SK-N-SH (cell line): ENCODE measurements at regions not wholly inside any gene's neighbourhood (a gene's known extent, or its start where the extent isn't known, plus 50 kb on each side); places are given as distances from the start of the nearest gene placed in this dataset.

Experiments used
- CTCF ChIA-PET: fragments of 300-600, 350-600 bp; formaldehyde crosslinking; extraction: SDS; loops from one replicate; lab custom pipeline; 2021; lab: Yijun Ruan, JAX
- POLR2A ChIA-PET: fragments of 350-600 bp; sonication (Branson Sonifier 250); formaldehyde crosslinking; extraction: SDS; loops from one replicate; lab custom pipeline; 2020; ENCODE audit warnings: antibody characterized with exemption, inconsistent platforms; lab: Yijun Ruan, JAX
- DNase-seq: peaks from one replicate; pipeline ENCODE4 v3.0.0; 2012
- H2AFZ ChIP-seq: fragments of 200-600 bp; sonication (generic); 2 replicates; pipeline ENCODE4 v1.8.1; 2016; ENCODE audit warnings: antibody characterized with exemption, mild to moderate bottlenecking, low read depth
- H3F3A ChIP-seq: fragments of 200-600 bp; sonication (generic); replicated peaks from 2 replicates; pipeline ENCODE3; 2016; ENCODE audit warnings: antibody characterized with exemption, mild to moderate bottlenecking; ENCODE audit not compliant: insufficient read depth
- H3K27ac ChIP-seq, 2 experiments: fragments of 200-500 bp in 1 of 2; fragments of 200-600 bp in 1 of 2; sonication (Bioruptor generic) in 1 of 2; sonication (generic), shearing (Covaris generic) in 1 of 2; 2 replicates each; pipeline versions ENCODE4 v1.5.1 to v1.6.1; 2014 to 2016; ENCODE audit warnings: low read depth in 2 of 2, inconsistent platforms in 1 of 2, low read length in 1 of 2, mild to moderate bottlenecking in 1 of 2, mixed read lengths in 1 of 2
- H3K27me3 ChIP-seq: fragments of 200-600 bp; sonication (generic), shearing (Covaris generic); 2 replicates; pipeline ENCODE4 v1.6.1; 2016; ENCODE audit warnings: mixed run types; ENCODE audit not compliant: insufficient read depth
- H3K36me3 ChIP-seq, 2 experiments: fragments of 200-500 bp in 1 of 2; fragments of 200-600 bp in 1 of 2; sonication (Bioruptor generic) in 1 of 2; sonication (generic) in 1 of 2; replicated peaks in 1 of 2; 2 replicates each; pipeline versions ENCODE3 to v1.5.1; 2014 to 2016; ENCODE audit warnings: low read length in 1 of 2, mild to moderate bottlenecking in 1 of 2; ENCODE audit not compliant: insufficient read depth in 2 of 2, control insufficient read depth in 1 of 2
- H3K4me1 ChIP-seq, 2 experiments: fragments of 200-500 bp in 1 of 2; fragments of 200-600 bp in 1 of 2; sonication (Bioruptor generic) in 1 of 2; sonication (generic), shearing (Covaris generic) in 1 of 2; 2 replicates each; pipeline versions ENCODE4 v1.5.1 to v1.6.1; 2014 to 2016; ENCODE audit warnings: low read depth in 1 of 2, low read length in 1 of 2, mixed run types in 1 of 2; ENCODE audit not compliant: insufficient read depth in 2 of 2, control insufficient read depth in 1 of 2
- H3K4me2 ChIP-seq: fragments of 200-600 bp; sonication (generic), shearing (Covaris generic); 2 replicates; pipeline ENCODE4 v1.6.1; 2017; ENCODE audit warnings: mixed run types
- H3K4me3 ChIP-seq, 2 experiments: fragments of 200-500 bp in 1 of 2; fragments of 200-600 bp in 1 of 2; sonication (Bioruptor generic) in 1 of 2; sonication (generic), shearing (Covaris generic) in 1 of 2; 2 replicates each; pipeline versions ENCODE4 v1.5.1 to v1.8.1; 2014 to 2016; ENCODE audit warnings: low read depth in 2 of 2, inconsistent platforms in 1 of 2, low read length in 1 of 2, mild to moderate bottlenecking in 1 of 2, mixed read lengths in 1 of 2, moderate library complexity in 1 of 2
- H3K79me2 ChIP-seq: fragments of 200-600 bp; sonication (generic); 2 replicates; pipeline ENCODE4 v1.8.1; 2017; ENCODE audit warnings: mild to moderate bottlenecking; ENCODE audit not compliant: insufficient read depth
- H3K9ac ChIP-seq: fragments of 200-600 bp; sonication (generic); 2 replicates; pipeline ENCODE4 v1.6.1; 2017; ENCODE audit warnings: mixed run types
- H3K9me2 ChIP-seq: fragments of 200-600 bp; sonication (generic); 2 replicates; pipeline ENCODE4 v1.6.1; 2017; ENCODE audit warnings: mixed run types
- H3K9me3 ChIP-seq: fragments of 200-600 bp; sonication (generic); 2 replicates; pipeline ENCODE4 v1.6.1; 2017; ENCODE audit warnings: mixed run types, mild to moderate bottlenecking, moderate library complexity
- H4K20me1 ChIP-seq: fragments of 200-600 bp; sonication (generic); 2 replicates; pipeline ENCODE4 v1.6.1; 2017; ENCODE audit warnings: mild to moderate bottlenecking, mixed run types; ENCODE audit not compliant: insufficient read depth
- CHD2 ChIP-seq: fragments of 150-350 bp; IDR thresholded peaks from 2 replicates; pipeline ENCODE4 v1.6.1; 2018; ENCODE audit warnings: low read length; ENCODE audit not compliant: partially characterized antibody
- ELF1 ChIP-seq: IDR thresholded peaks from 2 replicates; pipeline ENCODE4 v1.4.0; 2012
- EP300 ChIP-seq, 2 experiments: IDR thresholded peaks; 2 replicates each; pipeline versions ENCODE4 v1.4.0 to v1.6.1; 2012; ENCODE audit warnings: borderline replicate concordance in 1 of 2, low read depth in 1 of 2, low read length in 1 of 2
- FOSL2 ChIP-seq: IDR thresholded peaks from 2 replicates; pipeline ENCODE4 v1.4.0; 2012; ENCODE audit warnings: low read depth, mild to moderate bottlenecking, moderate library complexity, borderline replicate concordance
- FOXM1 ChIP-seq: IDR thresholded peaks from 2 replicates; pipeline ENCODE4 v1.4.0; 2012; ENCODE audit warnings: low read depth, mild to moderate bottlenecking
- IRF3 ChIP-seq: fragments of 150-350 bp; IDR thresholded peaks from 2 replicates; pipeline ENCODE4 v1.6.1; 2016; ENCODE audit warnings: mild to moderate bottlenecking, low read depth, low read length
- MAX ChIP-seq: IDR thresholded peaks from 2 replicates; pipeline ENCODE4 v1.4.0; 2012; ENCODE audit warnings: low read depth
- MXI1 ChIP-seq: IDR thresholded peaks from 2 replicates; pipeline ENCODE4 v1.6.1; 2012; ENCODE audit warnings: mild to moderate bottlenecking, low read depth, low read length, improper control_type of control experiment
- NFIC ChIP-seq: IDR thresholded peaks from 2 replicates; pipeline ENCODE4 v1.4.0; 2012; ENCODE audit warnings: borderline replicate concordance
- NRF1 ChIP-seq: IDR thresholded peaks from 2 replicates; pipeline ENCODE4 v1.6.1; 2012; ENCODE audit warnings: low read depth, mild to moderate bottlenecking, low read length
- POLR2AphosphoS5 ChIP-seq: IDR thresholded peaks from 2 replicates; pipeline ENCODE4 v1.6.1; 2012; ENCODE audit warnings: low read depth, low read length
- RAD21 ChIP-seq: IDR thresholded peaks from 2 replicates; pipeline ENCODE4 v1.6.1; 2012; ENCODE audit warnings: mild to moderate bottlenecking, low read length
- RCOR1 ChIP-seq: fragments of 150-350 bp; IDR thresholded peaks from 2 replicates; pipeline ENCODE4 v1.6.1; 2017; ENCODE audit warnings: antibody characterized with exemption, low read length
- RFX5 ChIP-seq: IDR thresholded peaks from 2 replicates; pipeline ENCODE4 v1.6.1; 2012; ENCODE audit warnings: mild to moderate bottlenecking, improper control_type of control experiment, low read length
- TCF12 ChIP-seq: IDR thresholded peaks from 2 replicates; pipeline ENCODE4 v1.4.0; 2012
- TEAD4 ChIP-seq: IDR thresholded peaks from 2 replicates; pipeline ENCODE4 v1.4.0; 2012; ENCODE audit warnings: mild to moderate bottlenecking, borderline replicate concordance; ENCODE audit not compliant: insufficient read depth
- USF1 ChIP-seq: IDR thresholded peaks from 2 replicates; pipeline ENCODE4 v1.4.0; 2012; ENCODE audit warnings: low read depth, borderline replicate concordance
- WGBS: methylation state at CpG from one replicate; pipeline ENCODE4 v1.1.6; 2017; ENCODE audit warnings: low lambda C conversion rate; 5-methylcytosine and 5-hydroxymethylcytosine counted together
- TF ChIP-seq, protein P1 (sequence below): IDR thresholded peaks from 2 replicates; pipeline ENCODE4; 2012
- TF ChIP-seq, protein P2 (sequence below): fragments of 150-350 bp; IDR thresholded peaks from 2 replicates; pipeline ENCODE4 v1.6.1; 2017; ENCODE audit warnings: antibody characterized with exemption, low read length, low read depth, borderline replicate concordance

GRCh38 chr7:12896316-12896715 lies 208.9 kb downstream of the ARL4A start:
- ChIA-PET CTCF (interaction anchor here (0.6 kb wide), 1 partner anchor 14 kb away, joined by 3 read pairs; no protein-coding TSS in a partner anchor), POLR2A (no interaction called here)
- no peaks in the 10 kb centered on the region for H4K20me1 ChIP-seq
- no peaks in the 10 kb centered on the region for H3K9me2 ChIP-seq
- TF ChIP-seq IRF3 (no peak), TCF12 (no peak), MXI1 (no peak), RAD21 (no peak), NFIC (no peak), TEAD4 (no peak), USF1 (no peak), FOSL2 (no peak), POLR2AphosphoS5 (no peak), CHD2 (no peak), MAX (no peak), RFX5 (no peak), FOXM1 (no peak), NRF1 (no peak), ELF1 (no peak), RCOR1 (no peak), EP300 (IDR thresholded peaks at IDR 0.05; ENCODE audit: borderline replicate concordance in 1 of 2, low read depth in 1 of 2, low read length in 1 of 2) (no peak)
- TF ChIP-seq, protein P1, sequence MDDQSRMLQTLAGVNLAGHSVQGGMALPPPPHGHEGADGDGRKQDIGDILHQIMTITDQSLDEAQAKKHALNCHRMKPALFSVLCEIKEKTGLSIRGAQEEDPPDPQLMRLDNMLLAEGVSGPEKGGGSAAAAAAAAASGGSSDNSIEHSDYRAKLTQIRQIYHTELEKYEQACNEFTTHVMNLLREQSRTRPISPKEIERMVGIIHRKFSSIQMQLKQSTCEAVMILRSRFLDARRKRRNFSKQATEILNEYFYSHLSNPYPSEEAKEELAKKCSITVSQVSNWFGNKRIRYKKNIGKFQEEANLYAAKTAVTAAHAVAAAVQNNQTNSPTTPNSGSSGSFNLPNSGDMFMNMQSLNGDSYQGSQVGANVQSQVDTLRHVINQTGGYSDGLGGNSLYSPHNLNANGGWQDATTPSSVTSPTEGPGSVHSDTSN, result no peak
- TF ChIP-seq, protein P2, sequence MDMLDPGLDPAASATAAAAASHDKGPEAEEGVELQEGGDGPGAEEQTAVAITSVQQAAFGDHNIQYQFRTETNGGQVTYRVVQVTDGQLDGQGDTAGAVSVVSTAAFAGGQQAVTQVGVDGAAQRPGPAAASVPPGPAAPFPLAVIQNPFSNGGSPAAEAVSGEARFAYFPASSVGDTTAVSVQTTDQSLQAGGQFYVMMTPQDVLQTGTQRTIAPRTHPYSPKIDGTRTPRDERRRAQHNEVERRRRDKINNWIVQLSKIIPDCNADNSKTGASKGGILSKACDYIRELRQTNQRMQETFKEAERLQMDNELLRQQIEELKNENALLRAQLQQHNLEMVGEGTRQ, result no peak
- H3K4me2 ChIP-seq, result no peak overlapping the region
- no peaks in the 10 kb centered on the region for H3K79me2 ChIP-seq
- 7% methylated on average over 1 of the region's 1 CpG for WGBS
- no peaks in the 10 kb centered on the region; a peak in 1 of 4 replicates for H3K4me1 ChIP-seq
- H3F3A ChIP-seq, result no peaks in the 10 kb centered on the region
- H3K27ac ChIP-seq, result no peak overlapping the region
- H2AFZ ChIP-seq, result no peak overlapping the region
- H3K9me3 ChIP-seq, result no peaks in the 10 kb centered on the region
- no peaks in the 10 kb centered on the region for H3K36me3 ChIP-seq
- H3K27me3 ChIP-seq, result no peaks in the 10 kb centered on the region
- H3K9ac ChIP-seq, result no peak overlapping the region
- no peak for DNase-seq
- H3K4me3 ChIP-seq, result no peak overlapping the region
